ENCODE measurements at regions not wholly inside any gene's neighbourhood (a gene's known extent, or its start where the extent isn't known, plus 50 kb on each side); places are given as distances from the start of the nearest gene placed in this dataset.

DNA sequence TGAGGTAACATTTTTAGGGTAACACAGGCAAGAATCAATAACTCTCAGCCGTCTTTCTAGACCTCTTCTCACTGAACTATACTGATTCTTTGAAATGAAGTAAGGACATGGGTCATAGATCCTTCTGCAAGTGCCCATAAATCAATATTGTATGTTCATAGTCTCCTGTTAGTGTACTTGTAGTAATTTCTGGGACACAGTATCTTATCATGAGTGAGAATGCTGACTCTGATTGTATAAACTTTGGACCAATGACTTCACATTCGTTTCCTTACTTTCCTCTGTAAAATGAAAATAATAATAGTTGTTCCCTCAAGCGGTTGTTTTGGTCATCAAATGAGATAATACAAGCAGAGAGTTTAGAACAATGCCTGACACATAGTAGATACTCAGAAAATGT is 777.1 kb upstream of the GOLIM4 start:
- Histone ChIP-seq H3K36me3 (ENCODE audit: control insufficient read depth, insufficient read depth, low read length) (no peaks in the 10 kb centered on the region), H3K4me1 (ENCODE audit: control insufficient read depth, insufficient read depth, low read length) (peaks cover 6% of the 10 kb centered on the region), H3K9me3 (ENCODE audit: control insufficient read depth, low read length) (no peaks in the 10 kb centered on the region), H3K27me3 (ENCODE audit: control insufficient read depth, insufficient read depth, low read length, poor library complexity, severe bottlenecking) (no peaks in the 10 kb centered on the region), H3K27ac (ENCODE audit: low read depth, low read length) (no peak overlapping the region), H3K4me3 (ENCODE audit: low read length) (no peak overlapping the region), H3K9ac (ENCODE audit: extremely low read depth, low read length, poor library complexity, severe bottlenecking) (no peak overlapping the region)
- 88% methylated on average over 3 of the region's 3 CpGs; no CpG with 5 or more reads in 1 of the 2 experiments for WGBS, 2 experiments (ENCODE audit: insufficient coverage in 1 of 2, insufficient read length in 1 of 2)
- DNase-seq: no peak
- TF ChIP-seq, protein P1, sequence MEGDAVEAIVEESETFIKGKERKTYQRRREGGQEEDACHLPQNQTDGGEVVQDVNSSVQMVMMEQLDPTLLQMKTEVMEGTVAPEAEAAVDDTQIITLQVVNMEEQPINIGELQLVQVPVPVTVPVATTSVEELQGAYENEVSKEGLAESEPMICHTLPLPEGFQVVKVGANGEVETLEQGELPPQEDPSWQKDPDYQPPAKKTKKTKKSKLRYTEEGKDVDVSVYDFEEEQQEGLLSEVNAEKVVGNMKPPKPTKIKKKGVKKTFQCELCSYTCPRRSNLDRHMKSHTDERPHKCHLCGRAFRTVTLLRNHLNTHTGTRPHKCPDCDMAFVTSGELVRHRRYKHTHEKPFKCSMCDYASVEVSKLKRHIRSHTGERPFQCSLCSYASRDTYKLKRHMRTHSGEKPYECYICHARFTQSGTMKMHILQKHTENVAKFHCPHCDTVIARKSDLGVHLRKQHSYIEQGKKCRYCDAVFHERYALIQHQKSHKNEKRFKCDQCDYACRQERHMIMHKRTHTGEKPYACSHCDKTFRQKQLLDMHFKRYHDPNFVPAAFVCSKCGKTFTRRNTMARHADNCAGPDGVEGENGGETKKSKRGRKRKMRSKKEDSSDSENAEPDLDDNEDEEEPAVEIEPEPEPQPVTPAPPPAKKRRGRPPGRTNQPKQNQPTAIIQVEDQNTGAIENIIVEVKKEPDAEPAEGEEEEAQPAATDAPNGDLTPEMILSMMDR (conservative IDR thresholded peaks at IDR 0.05): no peak
- H3K9me3 Mint-ChIP-seq: no peaks in the 10 kb centered on the region
- no peaks in the 10 kb centered on the region for H3K27me3 Mint-ChIP-seq (ENCODE audit: insufficient read depth)
- peaks cover 16% of the 10 kb centered on the region for H3K4me1 Mint-ChIP-seq
- no peak overlapping the region for H3K4me3 Mint-ChIP-seq
- H3K36me3 Mint-ChIP-seq (ENCODE audit: low read depth): no peaks in the 10 kb centered on the region
- H3K27ac Mint-ChIP-seq: no peak overlapping the region

GRCh38 chr3:168870892-168871291 is 775.2 kb upstream of the GOLIM4 start:
- no peak overlapping the region for H3K9ac ChIP-seq (ENCODE audit: extremely low read depth, low read length, poor library complexity, severe bottlenecking)
- no peak for DNase-seq
- no peaks in the 10 kb centered on the region for H3K9me3 Mint-ChIP-seq
- H3K27ac ChIP-seq (ENCODE audit: low read depth, low read length): no peak overlapping the region
- no peak overlapping the region for H3K4me3 Mint-ChIP-seq
- no peaks in the 10 kb centered on the region for H3K27me3 ChIP-seq (ENCODE audit: control insufficient read depth, insufficient read depth, low read length, poor library complexity, severe bottlenecking)
- TF ChIP-seq, protein P1 (conservative IDR thresholded peaks at IDR 0.05): no peak
- peaks cover 12% of the 10 kb centered on the region for H3K4me1 Mint-ChIP-seq
- H3K36me3 ChIP-seq (ENCODE audit: control insufficient read depth, insufficient read depth, low read length): no peaks in the 10 kb centered on the region
- no peak overlapping the region for H3K4me3 ChIP-seq (ENCODE audit: low read length)
- H3K36me3 Mint-ChIP-seq (ENCODE audit: low read depth): no peaks in the 10 kb centered on the region
- no peak overlapping the region for H3K27ac Mint-ChIP-seq
- no peaks in the 10 kb centered on the region for H3K9me3 ChIP-seq (ENCODE audit: control insufficient read depth, low read length)
- no peaks in the 10 kb centered on the region for H3K4me1 ChIP-seq (ENCODE audit: control insufficient read depth, insufficient read depth, low read length)
- 98% methylated on average over 2 of the region's 2 CpGs; no CpG with 5 or more reads in 1 of the 2 experiments for WGBS, 2 experiments (ENCODE audit: insufficient coverage in 1 of 2, insufficient read length in 1 of 2)
- no peaks in the 10 kb centered on the region for H3K27me3 Mint-ChIP-seq (ENCODE audit: insufficient read depth)

- H3K27me3 ChIP-seq (ENCODE audit: control insufficient read depth, insufficient read depth, low read length, poor library complexity, severe bottlenecking): no peaks in the 10 kb centered on the region
- WGBS, 2 experiments (ENCODE audit: insufficient coverage in 1 of 2, insufficient read length in 1 of 2): no CpG with 5 or more reads among the region's 1 CpG
- Mint-ChIP-seq H3K27ac (no peak overlapping the region), H3K27me3 (ENCODE audit: insufficient read depth) (no peaks in the 10 kb centered on the region), H3K4me3 (no peak overlapping the region), H3K9me3 (no peaks in the 10 kb centered on the region), H3K4me1 (peaks cover 4% of the 10 kb centered on the region), H3K36me3 (ENCODE audit: low read depth) (no peaks in the 10 kb centered on the region)
- no peaks in the 10 kb centered on the region for H3K4me1 ChIP-seq (ENCODE audit: control insufficient read depth, insufficient read depth, low read length)
- no peak overlapping the region for H3K4me3 ChIP-seq (ENCODE audit: low read length)
- TF ChIP-seq, protein P1 (conservative IDR thresholded peaks at IDR 0.05): peak; percentile 94
- H3K36me3 ChIP-seq (ENCODE audit: control insufficient read depth, insufficient read depth, low read length): no peaks in the 10 kb centered on the region
- no peak overlapping the region for H3K27ac ChIP-seq (ENCODE audit: low read depth, low read length)
- H3K9me3 ChIP-seq (ENCODE audit: control insufficient read depth, low read length): no peaks in the 10 kb centered on the region
- DNase-seq: no peak
- no peak overlapping the region for H3K9ac ChIP-seq (ENCODE audit: extremely low read depth, low read length, poor library complexity, severe bottlenecking)
These were observed 769.4 kb upstream of the GOLIM4 start for GRCh38 chr3:168865022-168865551.

Data from endodermal cell (in vitro differentiated cells).